GM19395 (cell line): ENCODE measurements at regions not wholly inside any gene's neighbourhood (a gene's known extent, or its start where the extent isn't known, plus 50 kb on each side); places are given as distances from the start of the nearest gene placed in this dataset.

Experiments
- ATAC-seq: cut with Tn5 transposase; IDR thresholded peaks from one replicate; pipeline ENCODE4 v1.9.1; 2021; ENCODE audit warnings: mild to moderate bottlenecking, moderate library complexity; ENCODE audit not compliant: unreplicated experiment

- ATAC-seq = no peak
Observed at GRCh38 chr7:47149208-47149839, 432.6 kb downstream of the TNS3 start.

GRCh38 chr7:47148536-47149207 lies 433.2 kb downstream of the TNS3 start:
- no peak for ATAC-seq

- no peak for ATAC-seq
Observed at GRCh38 chr7:47147213-47147631, 434.7 kb downstream of the TNS3 start.

GRCh38 chr7:47145982-47146381 lies 435.9 kb downstream of the TNS3 start:
- no peak for ATAC-seq

GRCh38 chr7:47145186-47145725 lies 436.7 kb downstream of the TNS3 start:
- no peak for ATAC-seq

- ATAC-seq = no peak
Observed at GRCh38 chr7:47143339-47143738, 438.6 kb downstream of the TNS3 start.

GRCh38 chr7:47142867-47143175 lies 439.1 kb downstream of the TNS3 start:
- ATAC-seq = no peak

GRCh38 chr7:47142169-47142866 lies 439.6 kb downstream of the TNS3 start:
- no peak for ATAC-seq

GRCh38 chr7:47132471-47132870 lies 449.4 kb downstream of the TNS3 start:
- ATAC-seq = no peak

GRCh38 chr7:47128700-47129099 lies 453.2 kb downstream of the TNS3 start:
- no peak for ATAC-seq

GRCh38 chr7:47125529-47125928 lies 456.4 kb downstream of the TNS3 start:
- no peak for ATAC-seq

GRCh38 chr7:47119261-47119865 lies 462.5 kb downstream of the TNS3 start:
- ATAC-seq = no peak

GRCh38 chr7:47104206-47104549 lies 477.7 kb downstream of the TNS3 start:
- no peak for ATAC-seq

- ATAC-seq = no peak
Observed at GRCh38 chr7:47103498-47104205, 478.3 kb downstream of the TNS3 start.

- ATAC-seq = no peak
Observed at GRCh38 chr7:47102331-47102841, 479.5 kb downstream of the TNS3 start.

- no peak for ATAC-seq
Observed at GRCh38 chr7:47100817-47101435, 481.0 kb downstream of the TNS3 start.

- ATAC-seq = no peak
Observed at GRCh38 chr7:47100148-47100816, 481.6 kb downstream of the TNS3 start.

GRCh38 chr7:47097431-47097830 lies 484.5 kb downstream of the TNS3 start:
- no peak for ATAC-seq

- no peak for ATAC-seq
Observed at GRCh38 chr7:47095946-47096345, 486.0 kb downstream of the TNS3 start.

- ATAC-seq = no peak
Observed at GRCh38 chr7:47094462-47094861, 487.4 kb downstream of the TNS3 start.
